Right atrium auricular region (tissue), 2 donors: ENCODE measurements at regions not wholly inside any gene's neighbourhood (a gene's known extent, or its start where the extent isn't known, plus 50 kb on each side); places are given as distances from the start of the nearest gene placed in this dataset.

Experiments
- DNase-seq: peaks from one replicate; pipeline ENCODE4 v3.0.0-alpha.2; 2019; ENCODE audit warnings: low spot score
- H3K27ac ChIP-seq, 2 donors: fragments of 200-600 bp; sonication (generic); 1 replicate in 1 of 2; 2 replicates in 1 of 2; pipeline ENCODE4 v1.5.1; 2016 to 2019
- H3K27me3 ChIP-seq, 2 donors: fragments of 200-600 bp; sonication (generic); one replicate each; pipeline versions ENCODE4 v1.5.1 to v1.6.0; 2017 to 2019
- H3K36me3 ChIP-seq: fragments of 200-600 bp; sonication (generic); one replicate; pipeline ENCODE4 v1.5.1; 2016
- H3K4me1 ChIP-seq, 2 donors: fragments of 200-600 bp; sonication (generic); one replicate each; pipeline versions ENCODE4 v1.5.1 to v1.6.0; 2017 to 2019
- H3K4me3 ChIP-seq, 2 donors: fragments of 200-600 bp; sonication (generic); 1 replicate in 1 of 2; 2 replicates in 1 of 2; pipeline ENCODE4 v1.5.1; 2017 to 2019; ENCODE audit warnings: mild to moderate bottlenecking in 1 of 2, moderate library complexity in 1 of 2
- H3K9me3 ChIP-seq, 2 donors: fragments of 200-600 bp; sonication (generic); one replicate each; pipeline ENCODE4 v1.5.1; 2019
- CTCF ChIP-seq, 2 donors: fragments of 200-600 bp; sonication (generic); IDR thresholded peaks; one replicate each; pipeline ENCODE4 v1.5.1; 2019; ENCODE audit warnings: antibody characterized with exemption in 2 of 2

- peaks cover 0 to 5% of the 10 kb centered on the region in 2 donors for H3K4me1 ChIP-seq
- H3K9me3 ChIP-seq = peaks cover 0 to 7% of the 10 kb centered on the region in 2 donors
- no peak for DNase-seq
- H3K27ac ChIP-seq = no peak overlapping the region
- H3K36me3 ChIP-seq = no peaks in the 10 kb centered on the region
- no peaks in the 10 kb centered on the region for H3K27me3 ChIP-seq
- no peak overlapping the region for H3K4me3 ChIP-seq
- no peak for TF ChIP-seq CTCF (IDR thresholded peaks at IDR 0.05)
Observed at GRCh38 chr2:9082158-9082557, 78.7 kb upstream of the MBOAT2 start.

DNA sequence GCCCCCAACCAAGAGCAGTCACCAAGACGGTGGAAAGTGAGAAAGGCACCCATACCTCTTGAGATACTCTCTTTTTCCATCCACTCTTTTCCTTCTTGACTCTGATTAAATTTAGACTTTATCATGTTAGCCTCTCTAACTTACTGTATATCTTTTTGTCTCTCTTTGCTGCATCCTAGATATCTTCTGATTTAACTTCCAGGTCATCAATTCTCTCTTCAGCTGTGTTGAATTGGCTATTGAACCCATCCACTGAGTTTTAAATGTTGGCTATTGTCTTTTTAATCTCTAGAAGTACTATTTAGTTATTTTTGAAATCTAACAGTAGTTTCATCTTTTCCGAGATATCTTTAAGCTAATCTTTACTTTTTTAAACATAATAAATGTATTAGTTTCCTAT is 78.3 kb upstream of the MBOAT2 start:
- Histone ChIP-seq H3K27me3 (no peaks in the 10 kb centered on the region), H3K4me1 (peaks cover 0 to 5% of the 10 kb centered on the region in 2 donors), H3K9me3 (peaks cover 0 to 7% of the 10 kb centered on the region in 2 donors), H3K36me3 (no peaks in the 10 kb centered on the region), H3K27ac (no peak overlapping the region), H3K4me3 (no peak overlapping the region)
- DNase-seq = no peak
- TF ChIP-seq CTCF (IDR thresholded peaks at IDR 0.05) = no peak

DNA sequence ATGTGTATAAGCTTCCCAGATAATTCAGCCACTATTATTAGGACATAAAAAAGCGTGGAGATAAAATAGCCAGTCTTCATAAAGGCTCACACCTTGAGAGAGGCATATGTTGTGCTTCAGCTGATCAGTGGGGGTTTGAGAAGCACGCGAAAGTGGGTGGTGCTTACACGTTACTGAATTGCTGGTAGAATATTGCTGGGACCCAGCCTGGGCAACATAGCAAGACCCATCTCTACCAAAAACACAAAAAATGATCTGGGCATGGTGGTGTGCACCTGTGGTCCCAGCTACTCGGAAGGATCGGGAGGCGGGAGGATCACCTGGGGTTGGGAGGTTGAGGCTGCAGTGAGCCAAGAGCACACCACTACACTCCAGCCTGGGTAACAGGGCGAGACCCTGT is 74.9 kb upstream of the MBOAT2 start:
- H3K36me3 ChIP-seq = no peaks in the 10 kb centered on the region
- H3K27ac ChIP-seq = no peak overlapping the region
- H3K4me1 ChIP-seq = no peaks in the 10 kb centered on the region
- H3K4me3 ChIP-seq = no peak overlapping the region
- no peak for TF ChIP-seq CTCF (IDR thresholded peaks at IDR 0.05)
- peaks cover 0 to 7% of the 10 kb centered on the region in 2 donors for H3K9me3 ChIP-seq
- no peak for DNase-seq
- no peaks in the 10 kb centered on the region for H3K27me3 ChIP-seq

DNA sequence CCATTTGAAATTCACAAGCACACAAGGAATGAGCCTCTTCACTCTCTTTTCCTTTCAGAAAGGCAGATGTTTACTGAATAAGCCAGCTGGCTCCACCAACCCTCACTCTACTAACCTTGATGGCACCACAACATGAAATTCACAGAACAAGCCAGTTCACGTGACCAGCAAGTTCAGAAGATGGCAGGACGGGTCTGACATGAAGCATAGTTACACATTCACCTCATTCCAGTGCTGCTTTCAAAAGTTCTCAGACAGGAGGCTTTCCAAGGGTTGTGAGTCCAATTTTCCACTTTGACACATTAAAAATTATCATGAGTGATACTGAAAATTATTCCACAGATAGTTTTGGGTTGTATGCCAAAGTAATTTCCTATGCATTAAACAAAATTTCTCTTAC is 74.2 kb upstream of the MBOAT2 start:
- TF ChIP-seq CTCF (IDR thresholded peaks at IDR 0.05) = no peak
- Histone ChIP-seq H3K27ac (no peak overlapping the region), H3K27me3 (no peaks in the 10 kb centered on the region), H3K4me1 (no peaks in the 10 kb centered on the region), H3K9me3 (peaks cover 0 to 7% of the 10 kb centered on the region in 2 donors), H3K4me3 (no peak overlapping the region), H3K36me3 (no peaks in the 10 kb centered on the region)
- no peak for DNase-seq

DNA sequence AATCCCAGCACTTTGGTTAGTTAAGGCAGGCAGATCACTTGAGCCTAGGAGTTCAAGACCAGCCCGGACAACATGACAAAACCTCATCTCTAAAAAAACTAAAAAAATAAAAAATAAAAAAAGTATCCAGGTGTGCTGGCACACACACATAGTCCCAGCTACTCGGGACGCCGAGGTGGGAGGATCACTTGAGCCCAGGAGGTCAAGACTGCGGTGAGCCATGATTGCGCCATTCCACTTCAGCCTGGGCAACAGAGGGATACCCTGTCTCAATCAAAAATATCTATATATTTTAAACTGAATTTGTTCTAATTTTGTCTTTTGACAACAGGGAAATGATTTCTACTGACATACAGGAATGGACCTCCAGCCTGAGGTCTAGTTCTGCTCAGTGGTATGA is 73.3 kb upstream of the MBOAT2 start:
- Histone ChIP-seq H3K4me1 (no peaks in the 10 kb centered on the region), H3K27me3 (no peaks in the 10 kb centered on the region), H3K27ac (no peak overlapping the region), H3K36me3 (no peaks in the 10 kb centered on the region), H3K4me3 (no peak overlapping the region), H3K9me3 (no peaks in the 10 kb centered on the region)
- TF ChIP-seq CTCF (IDR thresholded peaks at IDR 0.05) = no peak
- no peak for DNase-seq

DNA sequence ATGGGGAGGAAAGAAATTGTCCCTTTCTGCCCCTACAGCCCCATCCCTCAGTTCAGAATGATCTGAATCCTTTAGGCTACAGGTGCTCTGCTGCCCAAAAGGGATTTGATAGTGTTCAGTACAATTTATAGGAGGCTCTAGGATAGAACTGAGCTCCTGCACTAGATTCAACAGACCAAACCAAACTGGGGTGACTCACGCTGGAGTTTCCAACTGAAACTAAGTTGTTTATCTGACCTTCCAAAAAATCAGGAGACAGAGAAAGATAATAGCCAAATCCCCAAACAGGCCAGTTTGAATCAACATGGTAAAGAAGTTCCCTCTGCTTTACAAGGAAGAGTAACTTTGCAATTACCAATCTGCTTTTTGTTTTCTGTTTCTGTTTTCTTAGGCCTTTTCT is 72.7 kb upstream of the MBOAT2 start:
- TF ChIP-seq CTCF (IDR thresholded peaks at IDR 0.05) = no peak
- no peaks in the 10 kb centered on the region for H3K9me3 ChIP-seq
- H3K27me3 ChIP-seq = no peaks in the 10 kb centered on the region
- no peak overlapping the region for H3K27ac ChIP-seq
- H3K36me3 ChIP-seq = no peaks in the 10 kb centered on the region
- H3K4me3 ChIP-seq = no peak overlapping the region
- DNase-seq = no peak
- no peaks in the 10 kb centered on the region for H3K4me1 ChIP-seq
